HepG2 (cell line): ENCODE measurements at regions not wholly inside any gene's neighbourhood (a gene's known extent, or its start where the extent isn't known, plus 50 kb on each side); places are given as distances from the start of the nearest gene placed in this dataset.
A peak's percentile ranks its signal among the peaks of the same experiment; 100 is the strongest.

Experiments
- CHD4 ChIP-seq: fragments of 200-600 bp; sonication (generic); IDR thresholded peaks from 2 replicates; pipeline ENCODE4 v1.7.0; 2017; ENCODE audit warnings: mild to moderate bottlenecking, low read length, borderline replicate concordance
- ELF3 ChIP-seq: IDR thresholded peaks from 2 replicates; pipeline ENCODE4 v1.6.1; 2016; ENCODE audit warnings: missing genetic modification reagents, missing compliant biosample characterization
- ETS1 ChIP-seq: sonication (generic); formaldehyde crosslinking; IDR thresholded peaks from 2 replicates; pipeline ENCODE4 v1.4.0; 2020; ENCODE audit warnings: missing genetic modification reagents
- GTF3A ChIP-seq: sonication (generic); formaldehyde crosslinking; conservative IDR thresholded peaks from 2 replicates; pipeline ENCODE4 v1.4.0; 2020; ENCODE audit warnings: mild to moderate bottlenecking, missing genetic modification reagents
- HDAC1 ChIP-seq: sonication (generic); formaldehyde crosslinking; IDR thresholded peaks from 2 replicates; pipeline ENCODE4 v1.5.1; 2020; ENCODE audit warnings: mild to moderate bottlenecking, missing genetic modification reagents
- HDAC2 ChIP-seq: sonication (generic); formaldehyde crosslinking; IDR thresholded peaks from 2 replicates; pipeline ENCODE4 v1.4.0; 2020; ENCODE audit warnings: missing genetic modification reagents
- IRF1 ChIP-seq: sonication (generic); formaldehyde crosslinking; IDR thresholded peaks from 2 replicates; pipeline ENCODE4 v1.4.0; 2020; ENCODE audit warnings: low read depth, mild to moderate bottlenecking, missing genetic modification reagents
- IRF2 ChIP-seq: IDR thresholded peaks from 2 replicates; pipeline ENCODE4 v1.6.1; 2018; ENCODE audit warnings: missing genetic modification reagents, missing compliant biosample characterization
- KLF16 ChIP-seq, 2 experiments: sonication (generic) in 1 of 2; formaldehyde crosslinking in 1 of 2; IDR thresholded peaks; 2 replicates each; pipeline versions ENCODE4 v1.6.1 to v1.8.0; 2016 to 2023; ENCODE audit warnings: missing genetic modification reagents in 2 of 2, missing compliant biosample characterization in 1 of 2
- NRL ChIP-seq: sonication (generic); formaldehyde crosslinking; IDR thresholded peaks from 2 replicates; pipeline ENCODE4 v1.5.0; 2020; ENCODE audit warnings: missing genetic modification reagents, mild to moderate bottlenecking, moderate library complexity, borderline replicate concordance
- SMYD3 ChIP-seq: sonication (generic); formaldehyde crosslinking; IDR thresholded peaks from 2 replicates; pipeline ENCODE4 v1.8.1; 2023; ENCODE audit warnings: mild to moderate bottlenecking, missing genetic modification reagents
- TCF7 ChIP-seq: sonication (generic); IDR thresholded peaks from 2 replicates; pipeline ENCODE4 v1.6.1; 2016; ENCODE audit warnings: antibody characterized with exemption, low read depth
- TFDP1 ChIP-seq: IDR thresholded peaks from 2 replicates; pipeline ENCODE4 v1.6.1; 2016; ENCODE audit warnings: missing compliant biosample characterization, missing genetic modification reagents, borderline replicate concordance
- YEATS4 ChIP-seq: sonication (generic); formaldehyde crosslinking; IDR thresholded peaks from 2 replicates; pipeline ENCODE4 v1.4.0; 2020; ENCODE audit warnings: missing genetic modification reagents, borderline replicate concordance
- ZBTB42 ChIP-seq: sonication (generic); formaldehyde crosslinking; IDR thresholded peaks from 2 replicates; pipeline ENCODE4 v1.5.0; 2020; ENCODE audit warnings: mild to moderate bottlenecking, missing genetic modification reagents
- ZNF552 ChIP-seq: sonication (generic); formaldehyde crosslinking; IDR thresholded peaks from 2 replicates; pipeline ENCODE4 v1.9.0; 2022; ENCODE audit warnings: missing genetic modification reagents, mild to moderate bottlenecking, borderline replicate concordance
- ZNF616 ChIP-seq: sonication (generic); formaldehyde crosslinking; IDR thresholded peaks from 2 replicates; pipeline ENCODE4 v1.5.0; 2020; ENCODE audit warnings: low read depth, mild to moderate bottlenecking, missing genetic modification reagents
- ZNF878 ChIP-seq: sonication (generic); formaldehyde crosslinking; IDR thresholded peaks from 2 replicates; pipeline ENCODE4 v1.8.1; 2023; ENCODE audit warnings: mild to moderate bottlenecking, missing genetic modification reagents, moderate library complexity
- TF ChIP-seq, protein P1 (sequence below): sonication (generic); formaldehyde crosslinking; IDR thresholded peaks from 2 replicates; pipeline ENCODE4 v1.5.0; 2020; ENCODE audit warnings: mild to moderate bottlenecking, missing genetic modification reagents, borderline replicate concordance
- TF ChIP-seq, protein P2 (sequence below): sonication (generic); formaldehyde crosslinking; IDR thresholded peaks from 2 replicates; pipeline ENCODE4 v1.4.0; 2020; ENCODE audit warnings: low read depth, missing genetic modification reagents

GRCh38 chr5:92969781-92970237 is 611.2 kb downstream of the NR2F1-AS1 start (continued):
- TF ChIP-seq, protein P1, sequence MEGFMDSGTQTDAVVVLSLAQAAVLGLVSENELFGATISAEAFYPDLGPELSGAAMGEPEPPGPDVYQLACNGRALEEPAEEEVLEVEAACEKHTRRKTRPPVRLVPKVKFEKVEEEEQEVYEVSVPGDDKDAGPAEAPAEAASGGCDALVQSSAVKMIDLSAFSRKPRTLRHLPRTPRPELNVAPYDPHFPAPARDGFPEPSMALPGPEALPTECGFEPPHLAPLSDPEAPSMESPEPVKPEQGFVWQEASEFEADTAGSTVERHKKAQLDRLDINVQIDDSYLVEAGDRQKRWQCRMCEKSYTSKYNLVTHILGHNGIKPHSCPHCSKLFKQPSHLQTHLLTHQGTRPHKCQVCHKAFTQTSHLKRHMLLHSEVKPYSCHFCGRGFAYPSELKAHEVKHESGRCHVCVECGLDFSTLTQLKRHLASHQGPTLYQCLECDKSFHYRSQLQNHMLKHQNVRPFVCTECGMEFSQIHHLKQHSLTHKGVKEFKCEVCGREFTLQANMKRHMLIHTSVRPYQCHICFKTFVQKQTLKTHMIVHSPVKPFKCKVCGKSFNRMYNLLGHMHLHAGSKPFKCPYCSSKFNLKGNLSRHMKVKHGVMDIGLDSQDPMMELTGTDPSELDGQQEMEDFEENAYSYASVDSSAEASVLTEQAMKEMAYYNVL (CRISPR knock-in tag) = peak; percentile 51; the same call in 1 of the 2 replicates
- peak; percentile 35; the same call in 1 of the 2 replicates for TF ChIP-seq ZNF878 (CRISPR knock-in tag)
- TF ChIP-seq ELF3 = peak; percentile 75; the same call in 1 of the 2 replicates
- no peak for TF ChIP-seq ZNF552
- 0 out of 2 replicates have a peak, but pooled peaks have one; percentile 0 for TF ChIP-seq YEATS4 (CRISPR knock-in tag)
- no peak for TF ChIP-seq ZNF616 (CRISPR knock-in tag)
- no peak for TF ChIP-seq NRL (CRISPR knock-in tag)
- no peak for TF ChIP-seq GTF3A (CRISPR knock-in tag)
- 0 out of 2 replicates have a peak, but pooled peaks have one; percentile 30 for TF ChIP-seq HDAC1 (CRISPR knock-in tag)
- 0 out of 2 replicates have a peak, but pooled peaks have one; percentile 12 for TF ChIP-seq TFDP1
- no peak for TF ChIP-seq IRF1
- TF ChIP-seq ZBTB42 (CRISPR knock-in tag) = no peak
- TF ChIP-seq, protein P2, sequence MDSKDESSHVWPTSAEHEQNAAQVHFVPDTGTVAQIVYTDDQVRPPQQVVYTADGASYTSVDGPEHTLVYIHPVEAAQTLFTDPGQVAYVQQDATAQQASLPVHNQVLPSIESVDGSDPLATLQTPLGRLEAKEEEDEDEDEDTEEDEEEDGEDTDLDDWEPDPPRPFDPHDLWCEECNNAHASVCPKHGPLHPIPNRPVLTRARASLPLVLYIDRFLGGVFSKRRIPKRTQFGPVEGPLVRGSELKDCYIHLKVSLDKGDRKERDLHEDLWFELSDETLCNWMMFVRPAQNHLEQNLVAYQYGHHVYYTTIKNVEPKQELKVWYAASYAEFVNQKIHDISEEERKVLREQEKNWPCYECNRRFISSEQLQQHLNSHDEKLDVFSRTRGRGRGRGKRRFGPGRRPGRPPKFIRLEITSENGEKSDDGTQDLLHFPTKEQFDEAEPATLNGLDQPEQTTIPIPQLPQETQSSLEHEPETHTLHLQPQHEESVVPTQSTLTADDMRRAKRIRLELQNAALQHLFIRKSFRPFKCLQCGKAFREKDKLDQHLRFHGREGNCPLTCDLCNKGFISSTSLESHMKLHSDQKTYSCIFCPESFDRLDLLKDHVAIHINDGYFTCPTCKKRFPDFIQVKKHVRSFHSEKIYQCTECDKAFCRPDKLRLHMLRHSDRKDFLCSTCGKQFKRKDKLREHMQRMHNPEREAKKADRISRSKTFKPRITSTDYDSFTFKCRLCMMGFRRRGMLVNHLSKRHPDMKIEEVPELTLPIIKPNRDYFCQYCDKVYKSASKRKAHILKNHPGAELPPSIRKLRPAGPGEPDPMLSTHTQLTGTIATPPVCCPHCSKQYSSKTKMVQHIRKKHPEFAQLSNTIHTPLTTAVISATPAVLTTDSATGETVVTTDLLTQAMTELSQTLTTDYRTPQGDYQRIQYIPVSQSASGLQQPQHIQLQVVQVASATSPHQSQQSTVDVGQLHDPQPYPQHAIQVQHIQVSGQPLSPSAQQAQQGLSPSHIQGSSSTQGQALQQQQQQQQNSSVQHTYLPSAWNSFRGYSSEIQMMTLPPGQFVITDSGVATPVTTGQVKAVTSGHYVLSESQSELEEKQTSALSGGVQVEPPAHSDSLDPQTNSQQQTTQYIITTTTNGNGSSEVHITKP (CRISPR knock-in tag) = 0 out of 2 replicates have a peak, but pooled peaks have one; percentile 30
- TF ChIP-seq IRF2 (CRISPR knock-in tag) = peak; percentile 67
- TF ChIP-seq ETS1 = no peak
- 0 out of 2 replicates have a peak, but pooled peaks have one; percentile 52 for TF ChIP-seq SMYD3
- no peak; a peak in 1 of 4 replicates for TF ChIP-seq KLF16 (CRISPR knock-in tag; IDR thresholded peaks at IDR 0.05)
- peak; percentile 68 for TF ChIP-seq HDAC2 (CRISPR knock-in tag)
- no peak for TF ChIP-seq CHD4
- peak; percentile 84 for TF ChIP-seq TCF7
